Left forelimb (tissue), 1 donor: ENCODE measurements at regions not wholly inside any gene's neighbourhood (a gene's known extent, or its start where the extent isn't known, plus 50 kb on each side); places are given as distances from the start of the nearest gene placed in this dataset.
"Not testable (repeated sequence)": the region's sequence is repeated elsewhere in the genome, so short reads cannot be mapped to it uniquely, and the experiment has no call there.

ENCODE experiments used
- DNase-seq: peaks from one replicate; pipeline ENCODE4 v3.0.0-alpha.2; 2018; ENCODE audit warnings: low spot score

DNA sequence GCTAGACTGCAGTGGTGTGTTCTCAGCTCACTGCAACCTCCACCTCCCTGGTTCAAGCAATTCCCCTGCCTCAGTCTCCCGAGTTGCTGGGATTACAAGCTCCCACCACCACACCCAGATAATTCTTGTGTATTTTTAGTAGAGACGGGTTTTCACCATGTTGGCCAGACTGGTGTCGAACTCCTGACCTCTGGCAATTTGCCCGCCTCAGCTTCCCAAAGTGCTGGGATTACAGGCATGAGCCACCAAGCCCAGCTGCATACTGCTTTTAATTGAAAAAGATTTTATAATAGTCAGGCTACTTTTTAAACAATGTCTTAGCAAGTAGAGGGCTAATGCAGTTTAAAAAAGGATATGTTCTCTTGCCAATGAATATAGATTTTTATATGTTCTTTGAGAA is 668.9 kb downstream of the SLC6A15 start:
- DNase-seq, result no peak

DNA sequence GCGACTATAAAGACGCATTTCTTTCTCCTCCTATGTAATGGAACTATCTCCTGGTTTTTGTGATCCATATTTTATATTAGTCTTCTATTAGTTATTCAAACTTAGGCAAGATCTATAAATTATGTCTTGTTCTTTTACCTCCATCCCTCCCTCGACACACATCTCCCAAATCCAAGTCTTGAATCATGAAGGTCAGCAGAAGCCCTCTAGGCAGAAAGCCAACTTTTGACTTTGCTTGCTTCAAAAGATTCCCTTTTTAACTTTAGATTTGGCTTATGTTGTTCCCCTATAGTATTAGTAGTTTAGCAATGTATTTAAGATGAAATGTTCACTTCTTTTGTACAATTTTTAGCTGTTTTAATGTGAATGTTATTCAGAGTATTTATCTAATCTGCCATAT is 689.8 kb downstream of the SLC6A15 start:
- DNase-seq, result no peak

DNA sequence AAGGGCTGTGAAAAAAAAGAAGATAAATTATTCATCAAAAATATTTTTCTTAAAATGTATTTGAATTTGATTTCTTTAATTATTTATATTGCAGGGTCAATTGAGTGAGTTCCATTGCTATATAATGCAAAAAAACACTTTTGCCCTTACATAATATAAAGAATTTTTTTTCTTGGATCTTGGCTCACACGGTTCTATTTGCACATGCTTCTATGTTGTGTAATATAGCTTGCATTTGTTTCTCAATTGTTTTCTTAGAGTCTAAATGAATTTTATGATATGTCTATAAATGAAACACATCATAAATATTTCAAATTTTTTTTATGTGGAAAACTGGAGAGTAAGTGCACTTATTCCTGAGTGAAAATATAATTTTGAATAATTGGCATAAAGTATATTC is 694.2 kb downstream of the SLC6A15 start:
- no peak for DNase-seq

DNA sequence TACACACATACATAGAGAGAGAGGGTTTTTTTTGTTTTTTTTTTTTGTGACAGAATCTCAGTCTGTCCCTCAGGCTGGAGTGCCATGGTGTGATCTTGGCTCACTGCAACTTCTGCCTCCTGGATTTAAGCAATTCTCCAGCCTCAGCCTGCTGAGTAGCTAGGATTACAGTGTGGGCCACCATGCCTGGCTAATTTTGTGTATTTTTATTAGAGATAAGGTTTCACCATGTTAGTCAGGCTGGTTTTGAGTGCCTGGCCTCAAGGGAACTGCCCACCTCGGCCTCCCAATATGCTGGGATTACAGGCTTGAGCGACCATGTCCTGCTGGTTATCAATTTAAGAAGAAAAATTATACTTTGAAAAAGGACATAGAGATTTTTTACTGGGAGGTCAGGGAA is 710.6 kb downstream of the SLC6A15 start:
- DNase-seq, result no peak

DNA sequence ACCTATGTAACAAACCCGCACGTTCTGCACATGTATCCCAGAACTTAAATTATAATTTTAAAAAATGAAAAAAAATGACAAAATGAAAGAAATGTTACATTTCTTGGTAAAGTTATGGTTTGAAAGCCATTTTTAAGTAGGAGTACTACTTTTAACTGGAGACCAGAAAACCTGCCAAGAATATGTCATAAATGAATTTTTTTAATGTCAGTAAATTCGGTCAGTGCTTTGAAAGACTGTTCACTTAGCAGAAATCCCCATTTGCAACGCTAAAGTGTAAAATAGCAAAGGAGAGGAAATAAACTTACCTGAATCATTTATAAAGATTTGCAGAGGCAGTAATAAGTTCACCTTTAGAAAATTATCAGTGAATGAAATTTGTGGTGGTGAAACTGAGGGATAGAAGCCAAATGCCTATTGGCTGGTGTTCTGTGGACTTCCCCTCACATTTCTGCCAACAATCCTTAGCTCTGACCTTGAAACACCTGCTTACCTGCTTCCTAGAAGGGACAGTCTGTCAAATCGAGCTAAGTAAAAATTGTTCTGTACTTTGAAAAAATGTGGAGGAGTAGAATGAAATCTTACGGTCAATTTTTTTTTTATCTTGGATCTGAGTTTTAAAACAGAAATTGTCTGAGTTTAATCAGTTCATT is 714.2 kb downstream of the SLC6A15 start:
- DNase-seq, result no peak

DNA sequence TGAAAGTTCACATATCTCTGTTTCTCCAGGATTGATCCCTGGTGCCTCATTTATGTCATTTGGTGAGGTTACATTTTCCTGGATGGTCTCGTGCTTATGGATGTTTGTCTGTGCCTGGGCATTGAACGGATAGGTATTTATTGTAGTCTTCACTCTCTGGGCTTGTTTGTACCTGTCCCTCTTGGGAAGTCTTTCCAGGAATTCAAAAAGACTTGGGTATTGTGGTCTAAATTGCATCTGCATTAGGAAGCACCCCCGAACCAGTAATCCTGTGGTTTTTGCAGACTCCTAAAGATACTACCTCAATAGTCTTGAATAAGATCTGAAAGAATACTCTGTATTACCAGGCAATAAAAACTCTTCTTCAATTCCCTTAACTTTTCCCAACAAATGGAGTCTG is 720.8 kb downstream of the SLC6A15 start:
- no peak for DNase-seq

DNA sequence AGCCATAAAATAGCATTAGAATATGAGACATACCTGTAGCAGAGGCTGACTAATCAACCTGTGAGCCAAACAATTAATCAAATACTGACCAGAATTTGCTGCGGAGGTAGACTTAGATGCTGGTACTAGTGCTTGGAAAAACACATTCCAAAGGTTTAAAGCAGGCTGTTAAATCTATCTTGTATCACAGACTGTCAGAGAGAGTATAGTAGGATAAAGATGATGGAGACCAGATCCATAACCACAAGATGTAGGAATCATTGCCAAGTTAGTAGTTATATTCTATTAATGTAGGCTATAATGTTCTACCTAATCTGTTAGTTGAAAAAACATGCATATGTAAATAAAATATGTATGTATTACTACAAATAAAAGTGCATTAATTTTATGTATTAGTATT is 726.2 kb downstream of the SLC6A15 start:
- no peak for DNase-seq

DNA sequence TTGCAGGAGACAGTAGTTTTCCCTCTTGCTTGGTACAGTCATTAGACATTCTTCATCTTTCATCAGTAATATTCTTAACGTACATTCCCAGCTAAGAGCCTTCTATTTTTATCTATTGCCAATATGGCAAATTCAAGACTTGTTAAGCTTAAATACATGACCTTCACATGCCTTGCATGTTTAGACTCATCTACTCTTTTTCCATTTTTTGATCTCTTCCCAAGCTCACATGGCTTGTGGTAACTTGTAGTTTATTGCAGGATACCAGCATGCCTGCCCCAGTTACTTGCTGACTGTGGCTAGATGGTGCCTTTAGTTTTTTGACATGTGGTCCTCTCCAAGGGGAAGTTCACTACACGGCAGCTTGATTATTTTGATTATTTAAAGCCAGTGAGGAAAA is 729.0 kb downstream of the SLC6A15 start:
- no peak for DNase-seq

DNA sequence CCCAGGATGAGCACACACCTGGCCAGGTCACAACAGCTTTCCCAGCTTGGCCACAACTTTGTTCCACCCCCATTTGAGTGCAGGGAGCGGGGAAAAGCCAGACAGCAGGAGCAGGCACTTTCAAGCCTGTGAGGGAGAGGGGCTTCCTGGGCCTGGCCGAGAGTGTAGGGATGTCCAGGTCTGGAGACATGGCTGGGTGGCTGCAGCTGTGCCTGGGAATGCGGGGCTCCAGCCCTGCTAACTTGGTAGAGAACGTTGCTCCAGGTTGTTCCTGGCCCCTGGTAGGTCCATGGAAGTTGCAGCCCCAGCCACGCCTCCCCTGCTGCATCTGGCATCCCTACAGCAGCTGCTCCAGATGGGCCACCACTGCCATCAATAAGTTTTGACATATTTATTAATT is 738.5 kb downstream of the SLC6A15 start:
- DNase-seq, result no peak

DNA sequence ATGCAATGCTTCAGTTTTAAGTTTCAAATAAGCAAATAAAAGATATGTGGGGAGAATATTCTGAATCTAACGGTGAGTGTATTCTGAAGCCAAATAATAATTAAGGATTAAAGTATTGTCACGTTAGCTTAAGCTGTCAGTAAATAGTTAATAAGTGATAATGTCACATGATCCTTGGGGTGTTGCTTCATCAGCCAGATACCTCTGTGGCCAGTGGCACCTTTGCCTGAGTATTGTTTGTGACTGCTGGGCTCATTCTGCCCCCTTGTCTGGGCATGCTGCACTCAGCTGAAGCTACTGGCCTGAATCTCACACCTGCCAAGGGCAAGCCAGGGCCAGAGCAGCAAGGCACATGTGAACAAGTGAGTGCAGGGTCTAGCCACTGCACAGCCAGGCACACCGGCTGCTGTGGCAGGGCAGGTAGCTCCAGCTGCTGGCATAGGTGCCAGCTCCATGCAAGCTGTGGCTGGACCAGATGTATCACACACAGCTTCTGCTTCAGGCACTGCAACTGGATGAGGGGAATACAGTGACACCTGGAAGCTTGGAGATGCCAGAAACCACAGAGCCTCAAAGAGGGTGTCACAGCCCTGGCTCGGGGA is 739.7 kb downstream of the SLC6A15 start:
- no peak for DNase-seq

DNA sequence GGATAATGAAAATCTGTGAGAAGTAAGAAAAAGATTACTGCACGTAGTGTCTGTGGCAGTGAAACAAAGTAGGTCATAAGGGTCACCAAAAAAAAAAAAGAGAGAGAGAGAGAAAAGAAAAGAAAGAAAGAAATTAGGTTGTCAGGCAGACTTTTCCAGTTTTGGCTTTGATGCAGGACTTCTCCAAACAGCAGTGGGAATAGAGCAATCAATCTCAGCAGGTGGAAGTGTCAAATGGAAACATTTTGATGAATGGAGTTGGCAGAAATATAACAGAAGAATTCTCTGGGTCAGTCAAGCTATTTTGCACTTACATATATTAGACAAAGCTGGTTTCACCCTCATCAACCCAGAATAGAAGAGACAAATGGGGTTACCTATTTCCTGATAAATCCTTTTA is 745.8 kb downstream of the SLC6A15 start:
- no peak for DNase-seq

DNA sequence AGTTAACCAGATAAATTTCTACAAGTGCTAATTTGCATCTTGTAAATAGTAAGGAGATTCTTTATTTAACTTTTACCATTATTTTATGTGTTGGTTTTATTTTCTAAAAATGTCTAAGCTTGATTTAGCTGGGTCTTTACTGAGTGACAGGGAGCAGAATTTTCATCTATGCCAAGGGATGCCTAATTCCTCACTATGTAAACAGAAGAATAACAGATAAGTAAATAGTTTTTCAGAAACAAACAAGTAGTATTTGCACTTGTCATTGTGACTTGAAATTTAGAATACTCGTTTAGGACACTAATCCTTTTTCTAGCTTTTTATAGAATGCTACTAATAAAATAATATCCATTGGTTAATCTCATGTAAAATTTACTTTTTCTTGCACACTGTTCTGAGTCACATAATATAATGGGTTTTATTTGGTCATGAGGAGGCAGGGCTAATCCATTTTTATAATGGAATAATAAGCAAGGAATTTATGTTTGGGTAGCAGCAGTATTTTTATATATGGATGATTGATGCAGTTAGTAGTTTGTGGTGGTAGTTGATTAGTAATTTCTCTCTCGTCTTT is 746.5 kb downstream of the SLC6A15 start:
- DNase-seq, result no peak

DNA sequence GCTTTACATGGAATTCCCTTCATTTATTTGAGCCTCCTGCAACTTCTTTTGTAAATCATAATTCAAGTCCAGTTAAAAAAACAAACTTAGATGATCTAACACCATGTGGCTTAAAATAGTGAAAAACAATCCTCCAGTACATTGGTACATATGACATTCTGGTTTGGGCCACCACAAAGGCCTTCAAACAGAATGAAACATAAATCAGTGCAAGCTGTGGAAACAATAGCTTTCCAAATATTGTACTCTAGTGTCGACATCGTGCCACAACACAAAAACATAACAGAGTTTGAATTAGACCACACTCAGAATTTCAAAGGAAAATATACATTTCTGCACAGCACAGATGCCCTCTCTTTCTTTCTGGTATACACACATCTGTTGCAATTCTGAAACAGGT is 751.3 kb downstream of the SLC6A15 start:
- DNase-seq, result no peak

DNA sequence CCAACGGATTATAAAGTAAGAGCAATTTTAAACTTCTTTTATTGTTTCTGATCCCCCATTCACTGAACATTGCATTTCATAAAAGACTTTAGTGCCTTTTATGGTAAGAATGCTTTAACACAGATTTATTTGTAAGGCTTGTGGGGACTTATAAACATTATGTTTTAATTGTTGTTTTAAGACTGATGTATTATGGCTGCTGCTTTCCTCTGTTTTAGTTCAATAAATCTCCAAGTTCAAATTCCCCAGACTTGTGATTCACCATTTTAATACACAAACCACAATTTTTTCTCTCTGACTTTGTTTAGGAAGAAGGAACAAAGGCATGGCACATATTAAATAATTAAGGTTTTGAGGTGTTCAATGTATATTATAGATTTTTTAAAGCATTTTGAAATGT is 753.3 kb downstream of the SLC6A15 start:
- no peak for DNase-seq

DNA sequence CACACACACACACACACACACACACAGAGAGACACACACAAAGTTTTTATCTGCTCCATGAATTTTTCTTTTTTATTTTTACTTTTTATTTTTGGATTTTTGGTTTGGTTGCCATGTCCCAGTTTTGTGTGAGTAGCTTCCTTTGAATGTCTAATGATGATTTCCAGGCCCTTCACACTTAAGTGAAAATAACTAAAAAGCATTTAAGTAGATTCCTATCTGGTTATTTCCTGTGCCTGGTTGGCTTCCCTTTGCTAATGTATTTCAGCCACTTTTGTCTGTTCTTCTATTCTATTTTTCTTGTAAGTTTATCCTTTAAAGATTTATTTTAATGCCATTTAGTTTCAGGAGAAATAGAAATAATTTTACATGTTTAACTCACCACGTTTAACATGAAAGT is 755.4 kb downstream of the SLC6A15 start:
- no peak for DNase-seq

DNA sequence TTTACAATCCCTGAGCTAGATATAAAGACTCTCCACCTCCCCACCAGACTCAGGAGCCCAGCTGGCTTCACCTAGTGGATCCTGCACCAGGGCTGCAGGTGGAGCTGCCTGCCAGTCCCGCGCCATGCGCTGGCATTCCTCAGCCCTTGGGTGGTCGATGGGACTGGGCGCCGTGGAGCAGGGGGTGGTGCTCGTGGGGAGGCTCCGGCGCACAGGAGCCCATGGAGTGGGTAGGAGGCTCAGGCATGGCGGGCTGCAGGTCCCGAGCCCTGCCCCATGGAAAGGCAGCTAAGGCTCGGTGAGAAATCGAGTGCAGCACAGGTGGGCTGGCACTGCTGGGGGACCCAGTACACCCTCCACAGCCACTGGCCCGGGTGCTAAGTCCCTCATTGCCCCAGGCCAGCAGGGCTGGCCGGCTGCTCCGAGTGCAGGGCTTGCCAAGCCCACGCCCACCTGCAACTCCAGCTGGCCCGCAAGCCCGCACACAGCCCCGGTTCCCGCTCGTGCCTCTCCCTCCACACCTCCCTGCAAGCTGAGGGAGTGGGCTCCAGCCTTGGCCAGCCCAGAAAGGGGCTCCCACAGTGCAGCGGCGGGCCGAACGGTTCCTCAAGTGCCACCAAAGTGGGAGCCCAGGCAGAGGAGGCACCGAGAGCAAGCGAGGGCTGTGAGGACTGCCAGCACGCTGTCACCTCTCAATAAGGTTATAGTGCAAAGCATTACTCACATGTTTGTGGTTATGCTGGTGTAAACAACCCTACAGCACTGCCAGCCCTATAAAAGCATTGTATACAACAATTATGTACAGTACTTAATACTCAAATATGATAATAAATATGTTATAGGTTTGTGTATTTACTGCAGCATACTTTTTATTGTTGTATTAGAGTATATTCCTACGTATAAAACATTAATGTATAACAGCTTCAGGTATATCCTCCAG is 757.3 kb downstream of the SLC6A15 start:
- not testable (repeated sequence) for DNase-seq

DNA sequence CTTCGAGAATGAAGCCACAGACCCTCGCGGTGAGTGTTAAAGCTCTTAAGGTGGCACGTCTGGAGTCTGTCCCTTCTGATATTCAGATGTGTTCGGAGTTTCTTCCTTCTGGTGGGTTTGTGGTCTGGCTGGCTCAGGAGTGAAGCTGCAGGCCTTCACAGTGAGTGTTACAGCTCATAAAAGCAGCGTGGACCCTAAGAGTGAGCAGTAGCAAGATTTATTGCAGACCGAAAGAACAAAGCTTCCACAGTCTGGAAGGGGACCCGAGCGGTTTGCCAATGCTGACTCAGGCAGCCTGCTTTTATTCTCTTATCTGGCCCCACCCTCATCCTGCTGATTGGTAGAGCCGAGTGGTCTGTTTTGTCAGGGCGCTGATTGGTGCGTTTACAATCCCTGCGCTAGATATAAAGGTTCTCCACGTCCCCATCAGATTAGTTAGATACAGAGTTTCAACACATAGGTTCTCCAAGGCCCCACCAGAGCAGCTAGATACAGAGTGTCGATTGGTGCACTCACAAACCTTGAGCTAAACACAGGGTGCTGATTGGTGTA is 758.1 kb downstream of the SLC6A15 start:
- DNase-seq, result not testable (repeated sequence)

DNA sequence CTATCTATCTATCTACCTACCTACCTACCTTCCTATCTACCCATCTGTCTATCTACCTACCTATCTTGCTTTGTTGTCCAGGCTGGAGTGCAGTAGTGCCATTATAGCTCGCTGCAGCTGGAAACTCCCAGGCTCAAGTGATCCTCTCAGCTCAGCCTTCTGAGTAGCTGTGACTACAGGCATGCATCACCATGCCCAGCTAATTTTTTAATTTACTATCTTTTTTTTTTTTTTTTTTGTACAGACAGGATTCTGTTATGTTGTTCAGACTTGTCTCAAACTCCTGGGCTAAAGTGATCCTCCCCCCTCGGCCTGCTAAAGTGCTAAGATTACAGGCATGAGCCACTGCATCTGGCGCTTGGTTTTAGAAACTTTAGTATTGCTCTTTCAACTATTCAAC is 762.4 kb downstream of the SLC6A15 start:
- DNase-seq, result no peak

DNA sequence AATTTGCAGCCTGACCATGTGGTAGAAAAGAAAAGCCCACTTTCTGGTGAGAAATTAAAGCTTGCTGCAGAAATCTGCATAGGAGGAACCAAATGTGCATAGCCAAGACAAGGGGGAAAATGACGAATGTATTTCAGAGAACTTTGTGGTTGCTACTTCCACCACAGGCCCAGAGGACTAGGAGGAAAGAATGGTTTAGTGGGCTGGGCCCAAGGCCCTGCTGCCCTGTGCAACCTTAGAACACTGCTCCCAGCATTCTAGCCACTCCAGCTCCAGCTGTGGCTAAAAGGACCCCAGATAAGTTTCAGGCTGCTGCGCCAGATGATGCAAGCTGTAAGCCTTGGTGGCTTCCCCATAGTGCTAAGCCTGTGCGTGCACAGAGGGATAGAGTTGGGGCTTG is 764.3 kb downstream of the SLC6A15 start:
- no peak for DNase-seq

DNA sequence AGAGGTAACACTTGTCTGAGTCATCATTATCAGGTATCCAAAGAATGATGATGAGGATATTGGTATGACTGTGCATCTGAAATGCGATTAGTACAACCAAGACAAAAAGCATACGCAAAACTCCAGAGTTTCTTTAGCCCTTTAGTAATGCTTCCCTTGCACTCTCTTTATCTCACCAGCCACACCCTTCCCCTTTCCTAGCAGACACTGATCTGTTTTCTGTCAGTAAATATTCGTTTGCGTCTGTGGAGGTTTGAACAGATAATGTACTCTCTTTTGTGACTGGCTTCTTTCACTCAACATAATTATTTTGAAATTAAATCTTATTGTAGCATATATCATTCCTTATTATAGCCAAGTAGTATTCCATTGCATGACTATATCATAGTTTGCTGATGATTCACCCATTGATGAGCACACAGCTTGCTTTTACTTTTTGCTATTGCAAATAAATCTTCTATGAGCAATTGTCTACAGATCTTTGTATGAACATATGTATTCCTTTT is 775.7 kb downstream of the SLC6A15 start:
- DNase-seq, result no peak

DNA sequence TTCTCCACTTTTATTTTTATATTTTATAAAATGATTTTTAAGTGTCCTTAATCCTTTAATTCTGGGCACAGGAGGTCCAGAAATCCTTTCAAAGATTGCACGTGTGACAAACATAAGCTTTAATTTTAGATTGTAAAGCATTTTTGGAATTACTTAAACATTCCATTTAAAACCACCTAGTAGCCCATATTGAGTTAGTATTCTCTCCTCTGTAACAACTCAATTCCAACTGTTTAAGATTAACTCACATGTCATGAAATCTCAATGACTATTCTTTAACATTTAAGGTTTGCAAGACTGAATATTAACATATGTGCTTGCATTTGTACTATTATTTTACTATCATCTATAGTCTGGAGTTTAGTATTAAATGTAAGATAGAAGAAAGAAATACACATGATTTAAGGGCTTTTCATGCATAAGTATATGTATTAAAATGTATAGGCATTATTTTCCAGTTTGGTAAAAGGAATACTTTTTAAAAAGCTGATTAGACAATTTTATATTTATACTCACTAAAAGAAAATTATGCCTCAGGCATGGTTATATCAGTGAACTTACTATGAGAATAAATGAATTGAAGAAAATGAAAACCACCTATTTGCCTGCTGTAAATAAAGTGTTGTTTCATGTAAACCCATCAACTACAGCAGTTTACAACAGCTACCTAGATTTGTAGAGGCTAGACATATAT is 776.9 kb downstream of the SLC6A15 start:
- no peak for DNase-seq
